T-helper 17 cell (primary cell): ENCODE measurements at regions not wholly inside any gene's neighbourhood (a gene's known extent, or its start where the extent isn't known, plus 50 kb on each side); places are given as distances from the start of the nearest gene placed in this dataset.
A peak's percentile ranks its signal among the peaks of the same experiment; 100 is the strongest.
"Not testable (repeated sequence)": the region's sequence is repeated elsewhere in the genome, so short reads cannot be mapped to it uniquely, and the experiment has no call there.

Source experiments
- ATAC-seq: fragments of 150-1000 bp; cut with Tn5 transposase; 2 replicates; pipeline ENCODE4 v1.10.0; 2021; ENCODE audit warnings: mild to moderate bottlenecking, moderate library complexity
- DNase-seq, 3 donors: peaks; one replicate each; pipeline versions ENCODE4 v3.0.0 to v3.0.0-alpha.2; 2020 to 2021
- H3K9me3 ChIP-seq: one replicate; pipeline ENCODE4 v1.7.0; 2013; ENCODE audit warnings: low read length, mild to moderate bottlenecking; ENCODE audit not compliant: control insufficient read depth, poor library complexity, severe bottlenecking
- H3K27ac Mint-ChIP-seq: one replicate; pipeline ENCODE4 v1.8.0; 2022; ENCODE audit warnings: mild to moderate bottlenecking, moderate library complexity, mixed read lengths
- H3K27me3 Mint-ChIP-seq: one replicate; pipeline ENCODE4 v1.8.0; 2022; ENCODE audit warnings: mixed read lengths
- H3K36me3 Mint-ChIP-seq: one replicate; pipeline ENCODE4 v1.8.0; 2022; ENCODE audit warnings: low read depth, mixed read lengths
- H3K4me1 Mint-ChIP-seq: one replicate; pipeline ENCODE4 v1.8.0; 2022; ENCODE audit warnings: mild to moderate bottlenecking, mixed read lengths
- H3K4me3 Mint-ChIP-seq: one replicate; pipeline ENCODE4 v1.8.0; 2022; ENCODE audit warnings: mild to moderate bottlenecking, moderate library complexity, mixed read lengths

DNA sequence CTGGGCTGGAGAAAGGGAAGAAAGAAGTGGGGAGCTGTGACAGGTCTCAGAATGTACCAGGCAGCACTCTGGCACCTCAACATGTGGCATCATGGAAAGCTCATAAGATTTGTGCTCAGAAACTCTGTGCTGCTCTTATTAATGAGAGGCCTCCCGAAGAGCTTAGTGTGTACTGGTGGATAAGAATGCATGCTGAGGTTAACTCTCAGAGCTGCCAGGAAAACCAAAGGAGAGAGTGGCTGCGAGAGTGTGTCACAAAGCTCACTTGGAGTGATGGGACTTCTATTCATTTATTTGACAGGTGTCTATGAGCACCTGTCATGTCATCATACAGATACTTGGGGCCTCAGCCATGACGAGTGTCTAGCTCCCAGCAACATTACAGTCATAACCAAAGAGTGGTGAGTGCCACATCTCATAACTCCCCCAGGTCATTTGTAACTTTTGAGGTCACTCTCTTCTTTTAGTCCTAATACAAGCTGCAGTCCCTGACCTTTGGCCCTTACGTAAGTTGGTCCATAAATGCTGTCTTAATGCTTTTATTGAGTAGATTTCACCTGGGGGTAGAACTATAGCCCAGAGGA, 131.9 kb downstream of the TRIM43 start:
- H3K27ac Mint-ChIP-seq, H3K4me1 Mint-ChIP-seq, H3K4me3 Mint-ChIP-seq, H3K36me3 Mint-ChIP-seq, DNase-seq, ATAC-seq, H3K9me3 ChIP-seq: not testable (repeated sequence)
- peaks cover 30% of the 10 kb centered on the region for H3K27me3 Mint-ChIP-seq

DNA sequence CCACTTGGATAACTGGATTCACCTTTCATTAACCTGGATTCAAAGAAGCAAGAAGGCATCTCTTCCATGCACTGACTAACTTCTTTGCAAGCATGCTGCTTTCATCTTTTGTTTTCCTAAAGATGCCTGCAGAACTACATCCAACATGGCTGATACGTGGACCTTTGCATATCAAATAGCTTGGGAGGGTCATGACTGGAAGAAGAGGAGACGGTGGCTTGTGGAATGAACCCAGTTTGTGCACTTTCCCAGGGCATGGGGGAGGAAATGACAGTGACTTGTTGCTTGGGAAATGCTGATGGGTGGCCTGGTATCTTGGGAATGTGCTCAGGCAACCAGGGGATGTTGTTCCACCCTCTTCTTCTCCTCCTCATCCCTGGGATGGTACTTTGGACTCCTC, 133.4 kb downstream of the TRIM43 start:
- not testable (repeated sequence) for DNase-seq, ATAC-seq, H3K27ac Mint-ChIP-seq, H3K9me3 ChIP-seq, H3K4me3 Mint-ChIP-seq, H3K4me1 Mint-ChIP-seq, H3K36me3 Mint-ChIP-seq
- peaks cover 41% of the 10 kb centered on the region for H3K27me3 Mint-ChIP-seq

DNA sequence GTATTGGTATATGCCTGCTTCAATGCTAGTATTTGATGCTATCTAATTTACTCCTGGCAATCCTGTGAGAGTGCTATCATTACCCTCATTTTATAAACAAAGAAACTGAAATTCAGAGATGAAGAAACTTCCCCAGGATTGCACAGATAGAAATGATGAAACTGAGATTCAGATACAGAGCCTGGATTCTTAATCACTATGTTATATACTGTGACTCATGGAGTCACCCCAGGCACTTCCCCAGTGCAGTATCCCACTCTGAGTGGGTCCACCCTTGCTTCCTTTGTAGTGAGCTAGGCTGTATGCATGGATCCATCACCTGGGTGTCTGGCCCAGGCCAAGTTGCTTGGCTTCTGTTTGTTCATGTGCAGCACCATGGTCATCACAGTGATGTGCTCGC, 133.9 kb downstream of the TRIM43 start:
- H3K9me3 ChIP-seq, ATAC-seq, DNase-seq, H3K27ac Mint-ChIP-seq, H3K4me3 Mint-ChIP-seq, H3K4me1 Mint-ChIP-seq, H3K36me3 Mint-ChIP-seq: not testable (repeated sequence)
- H3K27me3 Mint-ChIP-seq: peaks cover 46% of the 10 kb centered on the region

DNA sequence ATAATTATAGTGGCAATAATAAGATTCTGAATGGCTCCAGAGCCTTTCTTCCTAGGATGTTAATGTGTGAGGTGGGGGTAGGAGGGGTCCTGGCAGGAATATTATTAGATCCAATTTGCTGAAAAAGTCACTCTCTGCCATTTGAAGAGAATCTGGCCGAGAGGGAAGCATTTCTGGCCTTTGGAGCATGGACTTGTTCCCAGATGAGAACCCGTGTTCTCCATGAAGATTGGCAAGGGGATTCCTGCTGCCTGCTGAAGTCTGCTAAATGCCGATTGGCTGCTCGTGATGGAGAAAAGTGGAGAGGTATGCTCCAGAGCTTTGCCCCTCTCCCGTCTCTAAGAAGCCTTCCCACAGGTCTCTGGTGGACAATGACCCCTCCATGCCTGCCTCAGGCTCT, 135.6 kb downstream of the TRIM43 start:
- not testable (repeated sequence) for H3K9me3 ChIP-seq, ATAC-seq, H3K4me3 Mint-ChIP-seq, DNase-seq, H3K27ac Mint-ChIP-seq, H3K4me1 Mint-ChIP-seq, H3K36me3 Mint-ChIP-seq
- peaks cover 54% of the 10 kb centered on the region for H3K27me3 Mint-ChIP-seq

DNA sequence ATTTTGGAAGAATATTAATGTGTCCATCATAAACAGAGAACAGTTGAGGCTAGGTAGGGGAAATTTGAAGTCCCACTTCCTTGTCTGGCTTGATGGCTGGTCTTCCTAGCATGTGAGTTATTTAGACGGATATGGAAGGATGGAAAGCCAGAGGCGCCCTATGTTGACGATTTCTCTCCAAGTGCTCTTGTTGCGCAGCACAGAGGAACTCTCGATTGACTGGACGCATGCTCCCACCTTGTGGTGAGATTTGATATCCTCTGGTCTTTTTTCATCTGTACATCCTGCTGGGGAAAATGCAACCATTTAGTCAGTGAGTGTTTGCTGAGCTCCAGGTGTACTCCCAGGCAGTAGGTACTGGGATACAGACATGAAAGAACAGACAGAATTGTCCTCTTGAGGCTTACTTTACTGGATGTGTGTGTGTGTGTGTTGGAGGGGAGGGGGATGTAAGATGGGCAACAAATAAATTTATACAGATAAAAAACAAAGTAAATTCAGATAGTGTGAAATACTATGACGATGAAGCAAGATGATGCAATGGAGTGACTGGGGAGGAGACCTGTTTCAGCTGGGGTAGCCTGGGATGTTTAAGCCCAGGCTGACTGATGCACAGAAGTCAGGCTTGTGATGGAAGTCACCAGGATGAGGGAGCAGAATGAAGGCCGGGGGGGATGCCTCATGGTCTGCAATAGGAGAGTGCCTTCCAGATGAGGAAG, 137.2 kb downstream of the TRIM43 start:
- no peak for DNase-seq
- Mint-ChIP-seq H3K4me1 (peaks cover 6% of the 10 kb centered on the region), H3K27me3 (peaks cover 65% of the 10 kb centered on the region), H3K27ac (no peak overlapping the region), H3K4me3 (no peak overlapping the region), H3K36me3 (peaks cover 2% of the 10 kb centered on the region)
- no peaks in the 10 kb centered on the region for H3K9me3 ChIP-seq
- ATAC-seq: peak; percentile 52

DNA sequence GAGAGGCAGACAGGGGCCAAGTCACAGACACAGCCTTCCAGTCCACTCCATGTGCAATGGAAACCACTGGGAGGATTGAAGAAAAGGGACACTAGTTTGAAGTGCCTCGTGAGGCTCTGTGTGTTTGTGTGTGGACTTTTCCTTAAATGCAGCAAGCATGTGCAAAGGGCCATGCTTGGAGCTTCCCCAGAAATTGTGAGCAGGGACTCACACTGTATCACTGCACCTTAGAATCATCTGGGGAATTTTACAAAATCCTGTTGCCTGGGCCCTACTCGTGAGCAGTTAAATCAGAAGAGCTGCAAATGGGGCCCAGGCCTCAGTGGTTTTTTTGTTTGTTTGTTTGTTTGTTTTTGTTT, 137.8 kb downstream of the TRIM43 start:
- no peaks in the 10 kb centered on the region for H3K9me3 ChIP-seq
- ATAC-seq (no peak), DNase-seq (no peak)
- Mint-ChIP-seq H3K27me3 (peaks cover 70% of the 10 kb centered on the region), H3K4me1 (peaks cover 6% of the 10 kb centered on the region), H3K4me3 (no peak overlapping the region), H3K27ac (no peak overlapping the region), H3K36me3 (peaks cover 2% of the 10 kb centered on the region)

DNA sequence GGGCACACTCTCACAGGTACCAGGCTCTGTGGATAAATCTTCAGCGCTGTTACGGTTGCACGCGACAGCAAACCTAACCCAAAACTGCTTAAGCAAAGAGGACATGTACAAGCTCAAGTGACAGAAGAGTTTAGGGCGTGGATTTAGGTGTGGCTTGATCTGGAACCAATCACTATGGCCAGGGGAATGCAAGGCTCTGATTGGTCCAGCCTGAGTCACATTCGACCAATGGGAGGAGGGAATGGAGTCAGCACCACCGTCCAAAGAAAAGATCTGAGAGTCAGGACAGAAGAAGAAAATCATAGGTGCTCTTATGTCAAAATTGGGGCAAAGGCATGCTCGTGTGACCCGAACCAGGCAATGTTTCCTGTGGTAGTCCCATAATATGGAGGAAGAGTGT, 139.0 kb downstream of the TRIM43 start:
- H3K4me1 Mint-ChIP-seq: peaks cover 6% of the 10 kb centered on the region
- peaks cover 5% of the 10 kb centered on the region for H3K36me3 Mint-ChIP-seq
- H3K4me3 Mint-ChIP-seq: no peak overlapping the region
- H3K27ac Mint-ChIP-seq: peak overlapping the region; percentile 53
- no peaks in the 10 kb centered on the region for H3K9me3 ChIP-seq
- ATAC-seq (no peak), DNase-seq (no peak)
- H3K27me3 Mint-ChIP-seq: peaks cover 75% of the 10 kb centered on the region

DNA sequence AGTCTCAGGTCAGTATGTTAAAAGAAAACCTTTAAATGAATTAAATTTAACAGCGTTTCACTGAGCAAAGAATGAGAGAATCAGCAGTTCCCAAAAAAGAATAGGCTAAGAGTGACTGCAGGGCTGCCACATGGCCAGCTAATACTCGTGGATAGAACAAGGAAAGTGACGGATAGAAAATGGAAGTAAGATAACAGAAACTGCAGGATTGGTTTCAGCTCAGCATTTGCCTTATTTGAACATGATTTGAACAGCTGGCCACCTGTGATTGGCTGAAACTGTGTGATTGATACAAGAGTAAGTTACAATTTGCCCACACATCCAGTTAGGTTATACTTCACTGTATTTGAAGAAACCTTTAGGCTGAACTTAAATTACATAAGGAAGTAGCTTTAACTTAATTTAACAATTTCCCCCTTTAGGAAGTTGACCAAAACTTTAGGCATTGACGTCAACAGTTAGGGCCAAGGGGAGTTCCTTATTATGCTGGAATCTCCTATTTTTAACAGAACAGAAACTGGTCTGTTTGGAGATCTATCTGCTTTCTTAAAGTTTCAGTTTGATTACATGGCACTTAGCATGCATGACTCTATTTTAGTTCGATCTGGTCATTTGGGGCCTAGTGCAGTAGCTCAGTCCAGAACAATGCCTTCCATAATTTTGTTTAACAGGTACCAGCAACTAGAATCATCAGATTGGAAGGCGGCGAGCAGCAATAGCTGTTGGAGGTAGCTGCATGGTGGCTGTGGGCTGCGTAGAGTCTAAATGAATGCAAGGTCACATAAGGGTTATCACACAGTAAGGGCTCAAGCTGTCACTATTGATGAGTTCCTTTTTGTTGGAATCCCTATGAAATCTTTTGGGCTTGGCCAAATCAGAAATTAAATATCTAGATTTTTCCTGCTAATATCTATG, 143.4 kb downstream of the TRIM43 start:
- H3K4me3 Mint-ChIP-seq: no peak overlapping the region
- DNase-seq (no peak), ATAC-seq (no peak)
- peaks cover 5% of the 10 kb centered on the region for H3K36me3 Mint-ChIP-seq
- no peak overlapping the region for H3K27ac Mint-ChIP-seq
- peaks cover 92% of the 10 kb centered on the region for H3K27me3 Mint-ChIP-seq
- no peaks in the 10 kb centered on the region for H3K9me3 ChIP-seq
- no peaks in the 10 kb centered on the region for H3K4me1 Mint-ChIP-seq

DNA sequence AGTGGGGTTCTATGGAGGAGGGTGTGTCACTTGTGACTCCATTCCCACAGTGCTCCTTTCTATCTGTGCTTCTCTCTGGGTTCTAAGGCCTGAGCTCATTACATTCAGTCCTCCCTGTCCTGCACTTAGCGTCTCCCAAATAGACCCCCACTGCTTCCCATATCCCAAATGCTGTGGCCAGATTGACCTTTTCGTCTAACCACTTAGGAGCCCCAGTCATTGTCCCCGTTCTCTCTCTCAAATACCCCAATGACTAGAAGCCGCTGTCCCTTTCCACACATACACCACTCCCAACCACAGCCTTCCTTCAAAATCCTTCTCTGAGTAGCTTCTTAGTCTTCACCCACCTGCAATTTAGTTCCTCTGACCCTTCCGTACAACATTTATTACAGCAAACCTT, 146.5 kb downstream of the TRIM43 start:
- Mint-ChIP-seq H3K4me3 (no peak overlapping the region), H3K27me3 (peaks cover 71% of the 10 kb centered on the region), H3K36me3 (peaks cover 3% of the 10 kb centered on the region), H3K4me1 (no peaks in the 10 kb centered on the region), H3K27ac (no peak overlapping the region)
- H3K9me3 ChIP-seq: no peaks in the 10 kb centered on the region
- no peak for ATAC-seq
- DNase-seq: no peak

DNA sequence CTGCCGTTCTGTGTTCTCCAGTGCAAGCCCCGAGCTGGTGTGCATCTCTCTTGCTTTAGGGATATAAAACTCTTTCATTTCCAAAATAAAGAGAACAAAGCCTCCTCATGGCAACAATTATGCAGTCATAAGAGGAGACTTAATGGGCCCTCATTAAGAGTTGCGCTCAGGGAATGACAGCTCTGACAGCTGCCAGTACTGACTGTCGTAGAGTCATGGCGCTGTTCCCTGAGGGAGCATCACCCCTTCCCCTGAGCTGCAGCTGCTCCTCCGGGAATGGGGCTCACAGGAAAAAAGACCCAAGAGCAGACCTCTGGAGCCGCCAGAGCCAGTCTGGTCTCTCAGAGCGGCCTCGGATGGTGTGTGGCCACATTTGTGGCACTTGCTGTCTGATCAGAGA, 160.3 kb downstream of the TRIM43 start:
- not testable (repeated sequence) for H3K36me3 Mint-ChIP-seq, H3K4me1 Mint-ChIP-seq

DNA sequence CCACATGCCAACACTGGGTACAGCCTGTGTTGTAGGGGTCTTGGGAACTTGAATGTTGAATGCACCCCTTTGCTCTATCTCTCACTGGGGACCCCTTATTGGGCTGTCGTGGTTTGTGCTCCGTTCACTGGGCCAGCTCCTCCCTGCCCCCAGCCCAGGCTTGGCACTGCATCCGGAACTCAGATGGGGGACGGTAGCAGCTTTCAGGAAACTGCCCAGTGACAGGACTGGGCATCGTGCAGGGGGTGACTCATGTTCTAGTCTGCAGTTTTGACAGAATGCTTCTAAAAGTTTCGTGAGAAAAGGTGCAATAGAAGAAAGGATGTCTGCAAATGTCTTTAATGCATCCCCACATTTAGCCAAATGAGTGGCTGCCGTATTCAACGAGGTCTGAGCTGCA, 162.0 kb downstream of the TRIM43 start:
- DNase-seq, H3K9me3 ChIP-seq, H3K4me1 Mint-ChIP-seq, H3K4me3 Mint-ChIP-seq, H3K27ac Mint-ChIP-seq, ATAC-seq, H3K36me3 Mint-ChIP-seq: not testable (repeated sequence)
- peaks cover 45% of the 10 kb centered on the region for H3K27me3 Mint-ChIP-seq

More for the DNA sequence above, 160.3 kb downstream of the TRIM43 start:
- H3K4me3 Mint-ChIP-seq, H3K9me3 ChIP-seq, H3K27ac Mint-ChIP-seq, ATAC-seq, DNase-seq: not testable (repeated sequence)
- peaks cover 49% of the 10 kb centered on the region for H3K27me3 Mint-ChIP-seq

DNA sequence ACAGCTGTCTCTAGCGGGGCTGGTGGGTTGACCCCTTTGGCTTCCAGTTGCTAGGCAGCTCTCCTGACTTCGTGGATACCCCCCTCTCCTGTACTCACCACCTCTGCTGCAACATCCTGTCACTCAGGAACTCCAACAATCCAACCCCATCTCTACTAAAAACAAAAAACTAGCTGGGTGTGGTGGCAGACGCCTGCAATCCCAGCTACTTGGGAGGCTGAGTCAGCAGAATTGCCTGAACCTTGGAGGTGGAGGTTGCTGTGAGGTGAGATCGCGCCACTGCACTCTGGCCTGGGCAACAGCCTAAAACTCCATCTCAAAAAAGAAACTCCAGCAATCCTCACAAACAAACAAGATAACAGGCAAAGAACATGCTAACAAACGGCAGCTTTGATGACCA, 162.4 kb downstream of the TRIM43 start:
- H3K27me3 Mint-ChIP-seq: peaks cover 45% of the 10 kb centered on the region
- not testable (repeated sequence) for H3K4me3 Mint-ChIP-seq, DNase-seq, H3K9me3 ChIP-seq, H3K27ac Mint-ChIP-seq, ATAC-seq, H3K4me1 Mint-ChIP-seq, H3K36me3 Mint-ChIP-seq

DNA sequence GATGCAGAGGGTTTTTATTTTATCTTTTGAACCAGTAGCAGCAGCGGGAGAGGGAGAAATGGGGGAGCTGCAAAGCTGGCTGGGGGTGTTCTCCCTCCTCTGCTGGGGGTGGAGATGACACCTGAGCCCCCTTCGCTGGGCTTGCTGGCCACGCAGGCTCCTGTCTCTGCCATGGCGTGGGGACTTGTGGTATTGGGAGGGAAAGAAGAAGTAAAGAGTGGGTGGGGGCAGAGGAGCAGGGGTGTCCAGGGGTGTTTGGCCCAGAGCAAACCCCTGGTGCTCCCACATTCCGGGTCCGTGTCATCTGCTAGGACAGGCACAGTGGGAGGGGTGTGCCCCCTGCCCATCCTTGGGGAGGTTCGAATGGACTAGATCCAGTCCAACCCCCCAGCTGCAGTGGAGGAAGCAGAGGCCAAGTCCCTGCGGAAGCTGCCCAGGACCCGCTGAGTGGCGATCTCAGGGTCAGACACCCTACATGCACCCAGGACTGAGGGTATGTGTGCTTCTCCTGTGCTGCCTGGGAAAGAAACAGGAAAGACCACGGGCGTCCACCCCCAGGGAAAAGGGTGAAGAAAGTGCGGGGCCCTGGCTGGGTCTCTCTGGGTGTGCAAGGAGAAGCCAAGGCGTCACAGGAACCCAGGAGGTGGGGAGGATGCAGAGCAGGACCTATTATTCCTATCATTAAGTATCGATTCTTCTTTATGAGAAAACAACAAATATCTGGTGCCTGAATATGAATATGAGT, 163.2 kb downstream of the TRIM43 start:
- DNase-seq, H3K27ac Mint-ChIP-seq, H3K4me1 Mint-ChIP-seq, H3K36me3 Mint-ChIP-seq, H3K9me3 ChIP-seq, ATAC-seq, H3K4me3 Mint-ChIP-seq: not testable (repeated sequence)
- peaks cover 41% of the 10 kb centered on the region for H3K27me3 Mint-ChIP-seq
